COR-L47 (cell line): ENCODE measurements at regions not wholly inside any gene's neighbourhood (a gene's known extent, or its start where the extent isn't known, plus 50 kb on each side); places are given as distances from the start of the nearest gene placed in this dataset.
"Not testable (repeated sequence)": the region's sequence is repeated elsewhere in the genome, so short reads cannot be mapped to it uniquely, and the experiment has no call there.

ENCODE experiments used
- DNase-seq: peaks from one replicate; lab custom pipeline; 2025; lab: John Stamatoyannopoulos, UW

GRCh38 chr11:38156495-38157146 lies 1558.6 kb upstream of the RAG2 start:
- DNase-seq = no peak

GRCh38 chr11:38155856-38156255 lies 1557.8 kb upstream of the RAG2 start:
- DNase-seq = no peak

DNA sequence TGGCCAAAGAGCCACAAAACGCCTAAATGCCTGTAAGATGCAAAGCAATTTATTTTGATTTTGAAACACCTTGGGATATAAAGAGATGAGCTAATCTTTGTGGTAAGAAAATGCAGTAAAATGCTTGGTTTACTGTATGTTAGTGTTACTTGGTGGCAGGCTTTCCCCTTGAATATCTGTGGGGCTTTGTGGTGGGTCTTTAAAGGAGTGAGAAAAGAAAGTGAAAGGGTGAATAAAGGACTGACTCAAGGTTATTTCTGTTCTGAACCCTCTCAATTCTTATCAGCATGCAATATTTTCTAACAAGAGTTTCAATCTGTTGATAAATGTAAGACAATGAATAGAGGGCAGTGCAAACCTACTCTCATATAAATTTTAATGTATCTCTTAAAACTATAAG lies 1555.9 kb upstream of the RAG2 start:
- no peak for DNase-seq

DNA sequence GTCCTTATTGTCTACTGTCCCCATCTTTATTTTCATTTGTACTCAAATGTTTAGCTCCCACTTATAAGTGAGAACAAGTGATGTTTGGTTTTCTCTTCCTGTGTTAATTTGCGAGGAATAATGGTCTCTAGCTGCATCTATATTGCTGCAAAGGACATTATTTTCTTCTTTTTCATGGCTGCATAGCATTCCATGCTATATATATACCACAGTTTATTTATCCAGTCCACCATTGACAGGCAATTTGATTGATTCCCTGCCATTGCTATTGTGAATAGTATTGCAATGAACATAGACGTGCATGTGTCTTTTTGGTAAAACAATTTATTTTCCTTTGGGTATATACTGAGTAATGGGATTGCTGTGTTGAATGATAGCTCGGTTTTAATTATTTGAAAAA lies 1545.8 kb upstream of the RAG2 start:
- DNase-seq = no peak

DNA sequence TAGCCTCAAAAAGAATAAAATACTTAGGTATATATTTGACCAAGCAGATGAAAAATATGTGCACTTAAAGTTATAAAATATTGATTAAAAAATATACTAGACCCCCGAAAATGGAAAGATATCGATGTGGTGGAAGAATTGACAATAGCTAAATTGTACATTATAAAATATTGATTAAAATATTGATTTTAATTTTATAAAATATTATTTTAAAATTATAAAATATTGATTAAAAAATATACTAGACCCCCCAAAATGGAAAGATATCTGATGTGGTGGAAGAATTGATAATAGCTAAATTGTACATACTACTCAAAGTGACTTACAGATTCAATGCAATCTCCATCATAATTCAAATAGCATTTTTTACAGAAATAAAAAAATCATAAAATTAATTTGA lies 1540.9 kb upstream of the RAG2 start:
- no peak for DNase-seq

GRCh38 chr11:38136887-38137286 lies 1538.9 kb upstream of the RAG2 start:
- DNase-seq = no peak

GRCh38 chr11:38131535-38131934 lies 1533.5 kb upstream of the RAG2 start:
- no peak for DNase-seq

DNA sequence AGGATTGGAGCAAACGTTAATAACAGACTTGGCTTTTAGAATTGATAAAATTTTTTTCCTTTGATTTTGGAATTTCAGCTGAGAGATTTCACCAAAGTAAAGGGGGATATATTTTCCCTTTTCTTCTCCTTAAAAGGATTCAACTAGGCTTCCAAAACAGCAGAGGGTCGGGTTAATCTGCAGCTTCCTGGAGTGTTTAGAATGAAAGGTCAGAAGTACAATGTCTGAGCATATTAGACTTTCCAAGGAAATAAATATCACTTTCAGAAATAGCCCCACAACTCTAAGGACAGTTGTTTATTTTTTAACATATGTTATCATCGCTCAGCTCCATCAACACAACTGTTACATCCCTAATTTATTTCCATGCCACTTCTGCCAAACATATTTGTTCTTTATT lies 1532.9 kb upstream of the RAG2 start:
- no peak for DNase-seq

DNA sequence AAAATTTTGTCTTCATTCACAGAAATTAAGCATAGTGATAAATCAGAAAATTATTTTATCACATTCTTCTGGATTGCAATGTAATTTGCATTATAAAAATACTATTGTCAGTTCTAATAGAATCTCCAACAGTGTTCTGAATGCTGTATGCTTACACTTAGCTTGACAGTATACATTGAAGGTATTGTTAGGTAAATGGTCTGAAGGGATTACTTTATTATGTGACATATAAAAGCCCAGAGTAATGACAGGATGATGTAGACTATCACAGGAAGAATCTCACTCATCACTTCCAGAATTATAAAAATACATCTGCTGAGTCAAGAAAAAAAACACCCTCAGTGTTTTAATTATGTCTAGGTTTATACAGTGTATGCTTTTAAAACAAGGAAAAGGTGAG lies 1532.5 kb upstream of the RAG2 start:
- no peak for DNase-seq

DNA sequence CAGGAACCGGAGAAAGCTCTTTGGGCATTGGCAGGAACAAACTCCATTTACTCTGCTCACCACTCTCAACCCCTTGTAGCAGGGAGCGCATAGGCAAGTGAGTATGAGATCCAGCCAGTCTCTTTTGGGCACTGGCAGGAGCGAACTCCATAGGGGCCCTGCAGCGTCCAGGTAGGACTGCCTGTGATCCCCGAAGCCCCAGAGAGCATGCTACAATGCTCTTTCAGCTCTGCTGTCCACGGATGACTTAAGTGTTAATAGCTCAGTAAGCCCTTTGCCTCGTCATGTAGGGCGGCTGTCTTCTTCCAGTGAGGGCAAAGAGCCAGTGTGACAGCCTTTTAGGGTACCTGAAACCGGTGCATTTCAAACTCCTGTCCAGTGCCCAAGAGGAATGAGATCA lies 1525.6 kb upstream of the RAG2 start:
- no peak for DNase-seq

DNA sequence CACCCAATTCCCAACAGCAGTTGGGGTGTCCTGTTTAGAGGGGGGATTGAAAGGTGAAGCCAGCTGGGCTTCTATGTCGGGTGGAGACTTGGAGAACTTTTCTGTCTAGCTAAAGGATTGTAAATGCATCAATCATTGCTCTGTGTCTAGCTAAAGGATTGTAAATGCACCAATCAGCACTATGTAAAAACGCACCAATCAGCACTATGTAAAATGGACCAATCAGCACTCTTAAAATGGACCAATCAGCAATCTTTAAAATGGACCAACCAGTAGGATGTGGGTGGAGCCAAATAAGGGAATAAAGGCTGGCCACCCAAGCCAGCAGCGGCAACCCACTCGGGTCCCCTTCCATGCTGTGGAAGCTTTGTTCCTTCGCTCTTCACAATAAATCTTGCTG lies 1518.6 kb upstream of the RAG2 start:
- DNase-seq = not testable (repeated sequence)

- not testable (repeated sequence) for DNase-seq
Observed at GRCh38 chr11:38115381-38115780, 1517.3 kb upstream of the RAG2 start.

GRCh38 chr11:38100836-38101462 lies 1502.9 kb upstream of the RAG2 start:
- DNase-seq = no peak

- no peak for DNase-seq
Observed at GRCh38 chr11:38095268-38095667, 1497.2 kb upstream of the RAG2 start.

GRCh38 chr11:38089726-38090125 lies 1491.7 kb upstream of the RAG2 start:
- DNase-seq = no peak

DNA sequence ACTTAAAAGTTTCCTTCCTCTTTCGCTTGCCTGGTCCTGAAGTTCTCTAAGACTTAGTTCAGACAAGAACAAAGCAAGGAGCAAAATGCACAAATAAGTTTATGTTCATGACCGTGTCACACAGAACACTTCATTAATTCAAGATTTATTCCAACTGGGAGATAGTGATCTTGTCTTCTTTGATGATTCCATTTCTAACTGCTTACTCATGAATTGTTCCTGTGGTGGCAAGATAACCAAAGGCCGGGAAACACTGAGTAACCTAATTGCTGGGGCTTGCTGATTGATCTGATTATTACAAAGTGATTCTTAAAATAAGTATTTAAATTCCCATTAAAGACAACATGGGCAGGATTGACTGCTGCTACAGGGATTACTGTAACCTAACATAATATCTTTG lies 1462.9 kb upstream of the RAG2 start:
- no peak for DNase-seq

- no peak for DNase-seq
Observed at GRCh38 chr11:38060136-38060535, 1462.1 kb upstream of the RAG2 start.

GRCh38 chr11:38046571-38047135 lies 1448.6 kb upstream of the RAG2 start:
- no peak for DNase-seq

GRCh38 chr11:38043060-38043459 lies 1445.0 kb upstream of the RAG2 start:
- no peak for DNase-seq

DNA sequence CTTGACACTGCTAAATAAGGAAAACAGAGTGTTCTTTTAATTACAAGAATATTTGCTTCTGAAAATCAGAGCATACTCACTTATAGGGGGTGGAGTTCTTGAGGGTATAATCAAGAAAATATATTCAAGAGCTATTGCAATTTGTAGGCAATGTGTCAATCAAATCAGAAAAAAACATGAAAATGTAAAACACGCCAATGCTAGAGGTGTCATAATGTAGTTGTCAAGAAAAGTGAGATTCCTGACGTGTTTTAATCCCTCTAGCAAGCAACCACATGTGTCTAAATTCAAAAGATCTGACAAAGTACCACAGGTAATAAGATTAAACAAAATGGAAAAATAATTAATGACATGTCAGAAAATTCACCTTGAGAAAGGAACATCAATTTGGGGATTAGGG lies 1440.7 kb upstream of the RAG2 start:
- no peak for DNase-seq

GRCh38 chr11:38019072-38019775 lies 1421.2 kb upstream of the RAG2 start:
- no peak for DNase-seq

GRCh38 chr11:38014405-38014804 lies 1416.4 kb upstream of the RAG2 start:
- no peak for DNase-seq

- no peak for DNase-seq
Observed at GRCh38 chr11:38013157-38013556, 1415.1 kb upstream of the RAG2 start.
